Spleen (tissue), 11 donors: ENCODE measurements at regions not wholly inside any gene's neighbourhood (a gene's known extent, or its start where the extent isn't known, plus 50 kb on each side); places are given as distances from the start of the nearest gene placed in this dataset.
A peak's percentile ranks its signal among the peaks of the same experiment; 100 is the strongest.

Experiments used
- DNase-seq: peaks from one replicate; pipeline ENCODE4 v3.0.0-alpha.2; 2020
- H3K27ac ChIP-seq, 8 donors: fragments of 200-600 bp; sonication (generic) in 7 of 8; 1 replicate in 4 of 8; 2 replicates in 4 of 8; pipeline versions ENCODE4 v1.5.0 to v1.8.0; 2016 to 2021; ENCODE audit warnings: inconsistent platforms in 4 of 8, mild to moderate bottlenecking in 4 of 8, moderate library complexity in 1 of 8
- H3K27me3 ChIP-seq, 7 donors: fragments of 200-600 bp; sonication (generic) in 6 of 7; replicated peaks in 1 of 7; 1 replicate in 4 of 7; 2 replicates in 3 of 7; pipeline versions ENCODE4 v1.5.0 to v1.8.0; 2016 to 2021; ENCODE audit warnings: inconsistent platforms in 3 of 7, mild to moderate bottlenecking in 1 of 7
- H3K36me3 ChIP-seq, 6 donors: fragments of 200-600 bp; sonication (generic) in 5 of 6; 1 replicate in 4 of 6; 2 replicates in 2 of 6; pipeline versions ENCODE4 v1.5.0 to v1.8.0; 2016 to 2021; ENCODE audit warnings: inconsistent platforms in 2 of 6
- H3K4me1 ChIP-seq, 6 donors: fragments of 200-600 bp; sonication (generic) in 5 of 6; 1 replicate in 3 of 6; 2 replicates in 3 of 6; pipeline versions ENCODE4 v1.5.0 to v1.8.0; 2016 to 2021; ENCODE audit warnings: inconsistent platforms in 3 of 6
- H3K4me3 ChIP-seq, 8 donors: fragments of 200-600 bp; sonication (generic) in 7 of 8; 1 replicate in 4 of 8; 2 replicates in 4 of 8; pipeline versions ENCODE4 v1.5.0 to v1.8.0; 2016 to 2021; ENCODE audit warnings: inconsistent platforms in 4 of 8, mild to moderate bottlenecking in 4 of 8, moderate library complexity in 2 of 8
- H3K9me3 ChIP-seq, 8 donors: fragments of 200-600 bp; sonication (generic) in 7 of 8; 1 replicate in 4 of 8; 2 replicates in 4 of 8; pipeline versions ENCODE4 v1.5.0 to v1.8.0; 2016 to 2021; ENCODE audit warnings: inconsistent platforms in 4 of 8
- CTCF ChIP-seq, 11 experiments: fragments of 200-600 bp in 7 of 11; fragments of 450-650 bp in 4 of 11; sonication (generic) in 4 of 11; IDR thresholded peaks in 8 of 11; conservative IDR thresholded peaks in 3 of 11; 1 replicate in 7 of 11; 2 replicates in 4 of 11; pipeline versions ENCODE4 v1.4.0 to v1.8.0; 2016 to 2021; ENCODE audit warnings: antibody characterized with exemption in 11 of 11, inconsistent platforms in 4 of 11, mild to moderate bottlenecking in 1 of 11
- POLR2A ChIP-seq, 3 donors: fragments of 450-650 bp; IDR thresholded peaks; one replicate each; pipeline ENCODE4 v1.5.1; 2017; ENCODE audit warnings: antibody characterized with exemption in 3 of 3, mild to moderate bottlenecking in 1 of 3
- POLR2AphosphoS5 ChIP-seq, 3 donors: sonication (generic); formaldehyde crosslinking; IDR thresholded peaks; one replicate each; pipeline ENCODE4 v1.5.1; 2017; ENCODE audit warnings: antibody characterized with exemption in 3 of 3
- WGBS, 5 donors: extraction: QIAGEN DNeasy Blood & Tissue Kit in 3 of 5; methylation state at CpG; one replicate each; pipeline versions ENCODE4 v1.1.5 to v1.1.7; 2013 to 2018; 5-methylcytosine and 5-hydroxymethylcytosine counted together
- intact Hi-C: fragments of 100-400 bp; cut with DNase I; formaldehyde crosslinking; loops from one replicate; pipeline ENCODE4 v1.15.0; 2023; ENCODE audit warnings: low total_unique reads
- donor health status: healthy with polysubstance abuse.
- donor health status: DM: no; HTN: no; CAD: no; lungs with moderate emphysema.
- donor health status: DM: no; HTN: no; CAD: no.
- donor health status: Bipolar disorder and iron deficiency.
- donor health status: healthy.
- donor health status: DM: no; HTN: no; CAD: no.
- donor health status: DM: yes; HTN: yes; CAD: no.

- Histone ChIP-seq H3K4me1 (no peaks in the 10 kb centered on the region), H3K27ac (no peak overlapping the region), H3K9me3 (peaks cover 0 to 14% (median 6%) of the 10 kb centered on the region in 8 donors), H3K27me3 (no peaks in the 10 kb centered on the region), H3K36me3 (no peaks in the 10 kb centered on the region), H3K4me3 (no peak overlapping the region)
- TF ChIP-seq CTCF (IDR thresholded peaks at IDR 0.05 in 8 of 11, conservative IDR thresholded peaks at IDR 0.05 in 3 of 11) (no peak), POLR2AphosphoS5 (IDR thresholded peaks at IDR 0.05) (no peak), POLR2A (IDR thresholded peaks at IDR 0.05) (no peak)
- WGBS, 5 donors, result 83 to 91% (median 86%) methylated on average over 10 to 15 of the region's 15 CpGs
- DNase-seq, result peak; percentile 57
- intact Hi-C loops, result no loop called here
Measured at GRCh38 chr2:57850415-57851130, 196.0 kb upstream of the VRK2 start.

GRCh38 chr2:57855212-57855611, 191.4 kb upstream of the VRK2 start:
- DNase-seq, result no peak
- Histone ChIP-seq H3K36me3 (no peaks in the 10 kb centered on the region), H3K27me3 (no peaks in the 10 kb centered on the region), H3K27ac (no peak overlapping the region), H3K4me3 (no peak overlapping the region), H3K9me3 (no peaks in the 10 kb centered on the region), H3K4me1 (no peaks in the 10 kb centered on the region)
- intact Hi-C loops, result no loop called here
- no peak for TF ChIP-seq POLR2AphosphoS5 (IDR thresholded peaks at IDR 0.05)
- TF ChIP-seq CTCF (IDR thresholded peaks at IDR 0.05 in 8 of 11, conservative IDR thresholded peaks at IDR 0.05 in 3 of 11), result no peak

GRCh38 chr2:57859755-57860154, 186.9 kb upstream of the VRK2 start:
- Histone ChIP-seq H3K4me3 (no peak overlapping the region), H3K9me3 (no peaks in the 10 kb centered on the region), H3K36me3 (no peaks in the 10 kb centered on the region), H3K27ac (no peak overlapping the region), H3K27me3 (no peaks in the 10 kb centered on the region), H3K4me1 (no peaks in the 10 kb centered on the region)
- intact Hi-C loops, result no loop called here
- 90 to 99% (median 98%) methylated on average over 2 of the region's 2 CpGs for WGBS, 5 donors
- TF ChIP-seq POLR2AphosphoS5 (IDR thresholded peaks at IDR 0.05) (no peak), POLR2A (IDR thresholded peaks at IDR 0.05) (no peak), CTCF (IDR thresholded peaks at IDR 0.05 in 8 of 11, conservative IDR thresholded peaks at IDR 0.05 in 3 of 11) (no peak)
- no peak for DNase-seq

GRCh38 chr2:57862153-57862552, 184.5 kb upstream of the VRK2 start:
- 85 to 97% (median 91%) methylated on average over 2 of the region's 2 CpGs for WGBS, 5 donors
- Histone ChIP-seq H3K9me3 (no peaks in the 10 kb centered on the region), H3K36me3 (no peaks in the 10 kb centered on the region), H3K4me3 (no peak overlapping the region), H3K27ac (no peak overlapping the region), H3K4me1 (no peaks in the 10 kb centered on the region), H3K27me3 (no peaks in the 10 kb centered on the region)
- TF ChIP-seq CTCF (IDR thresholded peaks at IDR 0.05 in 8 of 11, conservative IDR thresholded peaks at IDR 0.05 in 3 of 11), result no peak
- TF ChIP-seq POLR2AphosphoS5 (IDR thresholded peaks at IDR 0.05), result no peak
- no peak for TF ChIP-seq POLR2A (IDR thresholded peaks at IDR 0.05)
- intact Hi-C loops, result no loop called here
- no peak for DNase-seq
